GM12878 (cell line): ENCODE measurements at regions not wholly inside any gene's neighbourhood (a gene's known extent, or its start where the extent isn't known, plus 50 kb on each side); places are given as distances from the start of the nearest gene placed in this dataset.

Experiments
- ATAC-seq: fragments of 200-7000 bp; cut with Tn5 transposase; 3 replicates; pipeline ENCODE4 v1.9.1; 2020; ENCODE audit warnings: mild to moderate bottlenecking, moderate library complexity
- BruUV-seq: library from RNA; stranded (reverse); fragments of 400-500 nt; replicated peaks from 2 replicates; lab custom pipeline; 2021; lab: Mats Ljungman, UMichigan
- CTCF ChIA-PET: fragments of 300-600 bp; sonication (Branson Sonifier 250); formaldehyde crosslinking; extraction: SDS; loops from one replicate; lab custom pipeline; 2021; ENCODE audit warnings: inconsistent platforms; lab: Yijun Ruan, JAX
- POLR2A ChIA-PET: fragments of 350-600 bp; formaldehyde crosslinking; extraction: SDS; loops from one replicate; lab custom pipeline; 2021; ENCODE audit warnings: inconsistent platforms; lab: Charles Lee
- RAD21 ChIA-PET: fragments of 300-600 bp; sonication (Branson Sonifier 250); formaldehyde crosslinking; loops from one replicate; lab custom pipeline; 2023; ENCODE audit warnings: antibody characterized with exemption; ENCODE audit not compliant: unreplicated experiment; lab: Charles Lee
- SMC1A ChIA-PET: fragments of 300-600 bp; sonication (Branson Sonifier 250); formaldehyde crosslinking; loops from one replicate; lab custom pipeline; 2023; ENCODE audit not compliant: unreplicated experiment, uncharacterized antibody; lab: Charles Lee
- DNase-seq: peaks from one replicate; pipeline ENCODE4 v3.0.0-alpha.2; 2011; ENCODE audit warnings: low read depth, low spot score
- FAIRE-seq: peaks from 3 replicates; lab custom pipeline; 2011; peaks lifted over from hg19 to GRCh38; lab: Jason Lieb, UNC
- H2AFZ ChIP-seq: 2 replicates; pipeline ENCODE4 v1.6.0; 2011; ENCODE audit warnings: low read depth, low read length, control low read depth; ENCODE audit not compliant: control insufficient read depth
- H3K27ac ChIP-seq: 2 replicates; pipeline ENCODE4 v1.5.1; 2011; ENCODE audit warnings: control low read depth; ENCODE audit not compliant: control insufficient read depth, insufficient read depth
- H3K27me3 ChIP-seq, 2 experiments: replicated peaks in 1 of 2; 2 replicates each; pipeline versions ENCODE4 v1.6.0 to v1.6.1; 2011; ENCODE audit warnings: low read length in 1 of 2; ENCODE audit not compliant: control insufficient read depth in 2 of 2, insufficient read depth in 2 of 2
- H3K36me3 ChIP-seq, 2 experiments: 2 replicates each; pipeline ENCODE4 v1.5.1; 2011; ENCODE audit warnings: low read length in 1 of 2; ENCODE audit not compliant: control insufficient read depth in 2 of 2, insufficient read depth in 2 of 2
- H3K4me1 ChIP-seq: 2 replicates; pipeline ENCODE4 v1.6.1; 2011; ENCODE audit warnings: mild to moderate bottlenecking, low read length, moderate library complexity, mixed read lengths; ENCODE audit not compliant: control insufficient read depth, insufficient read depth
- H3K4me2 ChIP-seq: 2 replicates; pipeline ENCODE4 v1.6.0; 2011; ENCODE audit warnings: control low read depth; ENCODE audit not compliant: control insufficient read depth, insufficient read depth
- H3K4me3 ChIP-seq: fragments of 200-600 bp; sonication (generic); 2 replicates; pipeline ENCODE4 v1.5.1; 2016
- H3K79me2 ChIP-seq: 2 replicates; pipeline ENCODE4 v1.6.0; 2011; ENCODE audit warnings: low read length; ENCODE audit not compliant: control insufficient read depth, insufficient read depth
- H3K9ac ChIP-seq: 2 replicates; pipeline ENCODE4 v1.8.0; 2011; ENCODE audit warnings: low read length, control low read depth, mixed read lengths; ENCODE audit not compliant: control insufficient read depth, insufficient read depth
- H3K9me3 ChIP-seq: replicated peaks from 3 replicates; pipeline ENCODE4 v1.5.1; 2011; ENCODE audit warnings: mild to moderate bottlenecking, low read length; ENCODE audit not compliant: control insufficient read depth, insufficient read depth
- H4K20me1 ChIP-seq: 2 replicates; pipeline ENCODE4 v1.6.0; 2011; ENCODE audit not compliant: control insufficient read depth, insufficient read depth
- BCL3 ChIP-seq: IDR thresholded peaks from 2 replicates; pipeline ENCODE4 v1.6.1; 2011; ENCODE audit warnings: borderline replicate concordance, low read depth, mild to moderate bottlenecking, moderate library complexity, low read length; ENCODE audit not compliant: insufficient read depth, poor library complexity, severe bottlenecking
- BMI1 ChIP-seq: fragments of 450-650 bp; IDR thresholded peaks from 2 replicates; pipeline ENCODE4 v1.6.1; 2016; ENCODE audit warnings: mild to moderate bottlenecking, moderate library complexity, borderline replicate concordance
- EED ChIP-seq: sonication (generic); IDR thresholded peaks from 2 replicates; pipeline ENCODE4 v1.6.1; 2016; ENCODE audit warnings: antibody characterized with exemption, low read depth
- HDGF ChIP-seq: fragments of 450-650 bp; IDR thresholded peaks from 2 replicates; pipeline ENCODE4 v1.6.1; 2016; ENCODE audit warnings: antibody characterized with exemption
- IKZF2 ChIP-seq, 2 experiments: fragments of 450-650 bp; IDR thresholded peaks; 2 replicates each; pipeline ENCODE4 v1.6.1; 2017; ENCODE audit warnings: mild to moderate bottlenecking in 2 of 2, moderate library complexity in 2 of 2
- NFYB ChIP-seq: IDR thresholded peaks from 2 replicates; pipeline ENCODE4 v1.6.1; 2011; ENCODE audit warnings: low read depth, mild to moderate bottlenecking, low read length, improper control_type of control experiment, moderate library complexity; ENCODE audit not compliant: insufficient read depth
- NKRF ChIP-seq: fragments of 450-650 bp; conservative IDR thresholded peaks from 2 replicates; pipeline ENCODE4 v1.6.1; 2017; ENCODE audit warnings: mild to moderate bottlenecking, moderate library complexity
- RBBP5 ChIP-seq: fragments of 200-600 bp; sonication (generic); conservative IDR thresholded peaks from 2 replicates; pipeline ENCODE4 v1.6.1; 2016
- RCOR1 ChIP-seq: conservative IDR thresholded peaks from 2 replicates; pipeline ENCODE4 v1.6.1; 2012; ENCODE audit warnings: low read depth, low read length, improper control_type of control experiment
- RELA ChIP-seq: fragments of 450-650 bp; IDR thresholded peaks from 2 replicates; pipeline ENCODE4 v1.8.0; 2014; ENCODE audit warnings: borderline replicate concordance; ENCODE audit not compliant: partially characterized antibody
- RFX5 ChIP-seq: IDR thresholded peaks from 2 replicates; pipeline ENCODE4 v1.6.1; 2011; ENCODE audit warnings: low read depth, low read length, improper control_type of control experiment
- SREBF1 ChIP-seq: IDR thresholded peaks from 2 replicates; pipeline ENCODE4 v1.6.1; 2012; ENCODE audit warnings: mild to moderate bottlenecking, low read length
- SUPT20H ChIP-seq: IDR thresholded peaks from 2 replicates; pipeline ENCODE4 v1.6.1; 2011; ENCODE audit warnings: low read depth, mild to moderate bottlenecking, low read length, moderate library complexity, borderline replicate concordance; ENCODE audit not compliant: control insufficient read depth
- ZNF217 ChIP-seq: fragments of 450-650 bp; IDR thresholded peaks from 2 replicates; pipeline ENCODE4 v1.6.1; 2017; ENCODE audit warnings: antibody characterized with exemption, mild to moderate bottlenecking
- WGBS: methylation state at CpG from one replicate; pipeline ENCODE4 v1.1.6; 2016; ENCODE audit warnings: low lambda C conversion rate; ENCODE audit not compliant: insufficient replicate concordance, insufficient coverage; ENCODE audit errors: missing lambda C conversion rate; 5-methylcytosine and 5-hydroxymethylcytosine counted together
- in situ Hi-C: fragments of 300-500 bp; cut with MboI; formaldehyde crosslinking; loops from 9 replicates; pipeline ENCODE4 v1.14.3; 2018; ENCODE audit warnings: mixed read lengths
- intact Hi-C: fragments of 100-400 bp; cut with micrococcal nuclease; formaldehyde crosslinking; loops from one replicate; pipeline ENCODE4 v1.14.2; 2022; ENCODE audit not compliant: unreplicated experiment
- TF ChIP-seq, protein P1 (sequence below): fragments of 450-650 bp; IDR thresholded peaks from 2 replicates; pipeline ENCODE4 v1.6.1; 2018; ENCODE audit warnings: mild to moderate bottlenecking, low read depth, moderate library complexity; ENCODE audit not compliant: partially characterized antibody
- TF ChIP-seq, protein P2 (sequence below): IDR thresholded peaks from 2 replicates; pipeline ENCODE4 v1.6.1; 2012; ENCODE audit warnings: low read length, inconsistent platforms

DNA sequence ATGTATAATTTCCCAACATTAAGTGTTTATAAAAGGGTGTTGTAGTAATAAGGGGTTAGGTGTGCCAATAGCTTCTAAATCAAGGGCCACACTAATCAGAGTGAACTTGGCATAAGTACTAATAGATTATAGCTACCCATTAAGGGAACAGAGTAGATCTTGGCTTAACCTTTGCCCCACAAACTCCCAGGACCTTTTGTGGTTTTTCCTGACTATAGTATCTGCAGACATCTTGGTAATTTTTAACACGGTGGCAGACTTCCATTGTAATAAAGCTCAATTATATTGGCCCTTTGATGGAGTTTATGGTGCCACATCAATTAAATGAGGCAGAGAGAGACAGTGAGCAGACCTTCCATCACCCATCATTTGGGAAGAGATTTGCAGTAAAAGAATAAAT, 358.5 kb upstream of the HNRNPA3 start:
- H3K9ac ChIP-seq = no peak overlapping the region
- intact Hi-C loops (no loop called here), in situ Hi-C loops (no loop called here)
- SMC1A ChIA-PET = interaction anchor here (0.7 to 2.2 kb wide), 17 partner anchors 8 to 1790 kb away, joined by 3 to 8 read pairs (median 4); no protein-coding TSS in a partner anchor
- CTCF ChIA-PET = interaction anchor here (0.8 to 1.6 kb wide), 4 partner anchors 9 to 294 kb away, joined by 3 to 6 read pairs (median 4); no protein-coding TSS in a partner anchor
- H3K27ac ChIP-seq = no peak overlapping the region
- TF ChIP-seq RBBP5 (no peak), BMI1 (no peak), EED (no peak), RCOR1 (no peak), BCL3 (no peak), ZNF217 (no peak), SREBF1 (no peak), RELA (no peak), RFX5 (no peak), HDGF (no peak), SUPT20H (no peak), IKZF2 (IDR thresholded peaks at IDR 0.05) (no peak), NKRF (no peak), NFYB (no peak)
- TF ChIP-seq, protein P1, sequence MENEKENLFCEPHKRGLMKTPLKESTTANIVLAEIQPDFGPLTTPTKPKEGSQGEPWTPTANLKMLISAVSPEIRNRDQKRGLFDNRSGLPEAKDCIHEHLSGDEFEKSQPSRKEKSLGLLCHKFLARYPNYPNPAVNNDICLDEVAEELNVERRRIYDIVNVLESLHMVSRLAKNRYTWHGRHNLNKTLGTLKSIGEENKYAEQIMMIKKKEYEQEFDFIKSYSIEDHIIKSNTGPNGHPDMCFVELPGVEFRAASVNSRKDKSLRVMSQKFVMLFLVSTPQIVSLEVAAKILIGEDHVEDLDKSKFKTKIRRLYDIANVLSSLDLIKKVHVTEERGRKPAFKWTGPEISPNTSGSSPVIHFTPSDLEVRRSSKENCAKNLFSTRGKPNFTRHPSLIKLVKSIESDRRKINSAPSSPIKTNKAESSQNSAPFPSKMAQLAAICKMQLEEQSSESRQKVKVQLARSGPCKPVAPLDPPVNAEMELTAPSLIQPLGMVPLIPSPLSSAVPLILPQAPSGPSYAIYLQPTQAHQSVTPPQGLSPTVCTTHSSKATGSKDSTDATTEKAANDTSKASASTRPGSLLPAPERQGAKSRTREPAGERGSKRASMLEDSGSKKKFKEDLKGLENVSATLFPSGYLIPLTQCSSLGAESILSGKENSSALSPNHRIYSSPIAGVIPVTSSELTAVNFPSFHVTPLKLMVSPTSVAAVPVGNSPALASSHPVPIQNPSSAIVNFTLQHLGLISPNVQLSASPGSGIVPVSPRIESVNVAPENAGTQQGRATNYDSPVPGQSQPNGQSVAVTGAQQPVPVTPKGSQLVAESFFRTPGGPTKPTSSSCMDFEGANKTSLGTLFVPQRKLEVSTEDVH = no peak
- TF ChIP-seq, protein P2, sequence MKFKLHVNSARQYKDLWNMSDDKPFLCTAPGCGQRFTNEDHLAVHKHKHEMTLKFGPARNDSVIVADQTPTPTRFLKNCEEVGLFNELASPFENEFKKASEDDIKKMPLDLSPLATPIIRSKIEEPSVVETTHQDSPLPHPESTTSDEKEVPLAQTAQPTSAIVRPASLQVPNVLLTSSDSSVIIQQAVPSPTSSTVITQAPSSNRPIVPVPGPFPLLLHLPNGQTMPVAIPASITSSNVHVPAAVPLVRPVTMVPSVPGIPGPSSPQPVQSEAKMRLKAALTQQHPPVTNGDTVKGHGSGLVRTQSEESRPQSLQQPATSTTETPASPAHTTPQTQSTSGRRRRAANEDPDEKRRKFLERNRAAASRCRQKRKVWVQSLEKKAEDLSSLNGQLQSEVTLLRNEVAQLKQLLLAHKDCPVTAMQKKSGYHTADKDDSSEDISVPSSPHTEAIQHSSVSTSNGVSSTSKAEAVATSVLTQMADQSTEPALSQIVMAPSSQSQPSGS = no peak
- POLR2A ChIA-PET = interaction anchor here (1.0 kb wide), 1 partner anchor 8 kb away, joined by 3 read pairs; no protein-coding TSS in a partner anchor
- H3K27me3 ChIP-seq = no peaks in the 10 kb centered on the region
- H3K4me1 ChIP-seq = no peaks in the 10 kb centered on the region
- H4K20me1 ChIP-seq = no peaks in the 10 kb centered on the region
- BruUV-seq = no TSS peak
- H3K36me3 ChIP-seq = no peaks in the 10 kb centered on the region
- H3K4me2 ChIP-seq = no peak overlapping the region
- H2AFZ ChIP-seq = no peak overlapping the region
- ATAC-seq (no peak), FAIRE-seq (no peak), DNase-seq (no peak)
- H3K79me2 ChIP-seq = no peaks in the 10 kb centered on the region
- WGBS = 100% methylated on average over 1 of the region's 1 CpG
- no peaks in the 10 kb centered on the region for H3K9me3 ChIP-seq
- RAD21 ChIA-PET = interaction anchor here (1.0 to 1.5 kb wide), 3 partner anchors 23 to 288 kb away, joined by 3 to 4 read pairs (median 4); no protein-coding TSS in a partner anchor
- no peak overlapping the region for H3K4me3 ChIP-seq
